Colonic mucosa (tissue), 4 donors: ENCODE measurements at regions not wholly inside any gene's neighbourhood (a gene's known extent, or its start where the extent isn't known, plus 50 kb on each side); places are given as distances from the start of the nearest gene placed in this dataset.

Source experiments
- DNase-seq: peaks from one replicate; pipeline ENCODE4 v3.0.0-alpha.2; 2020
- H3K27ac ChIP-seq: fragments of 200-600 bp; one replicate; pipeline ENCODE4 v1.8.0; 2021
- H3K27me3 ChIP-seq: fragments of 200-600 bp; one replicate; pipeline ENCODE4 v1.8.0; 2021
- H3K36me3 ChIP-seq: fragments of 200-600 bp; one replicate; pipeline ENCODE4 v1.8.0; 2021
- H3K4me1 ChIP-seq: fragments of 200-600 bp; one replicate; pipeline ENCODE4 v1.8.0; 2021; ENCODE audit warnings: mild to moderate bottlenecking
- H3K4me3 ChIP-seq: fragments of 200-600 bp; one replicate; pipeline ENCODE4 v1.8.0; 2021
- H3K9ac ChIP-seq, 2 donors: one replicate each; pipeline ENCODE4 v1.7.0; 2013; ENCODE audit warnings: control low read depth in 2 of 2, low read depth in 2 of 2, low read length in 2 of 2
- H3K9me3 ChIP-seq: fragments of 200-600 bp; one replicate; pipeline ENCODE4 v1.8.0; 2021
- intact Hi-C: fragments of 100-400 bp; cut with DNase I; formaldehyde crosslinking; loops from one replicate; pipeline ENCODE4 v1.14.1; 2022
- TF ChIP-seq, protein P1 (sequence below): fragments of 200-600 bp; IDR thresholded peaks from one replicate; pipeline ENCODE4 v1.8.0; 2022; ENCODE audit warnings: antibody characterized with exemption, mild to moderate bottlenecking
- donor health status: healthy.
- donor health status: DM: no; HTN: no; CAD: no.
- donor health status: DM: no; HTN: no; CAD: no.

DNA sequence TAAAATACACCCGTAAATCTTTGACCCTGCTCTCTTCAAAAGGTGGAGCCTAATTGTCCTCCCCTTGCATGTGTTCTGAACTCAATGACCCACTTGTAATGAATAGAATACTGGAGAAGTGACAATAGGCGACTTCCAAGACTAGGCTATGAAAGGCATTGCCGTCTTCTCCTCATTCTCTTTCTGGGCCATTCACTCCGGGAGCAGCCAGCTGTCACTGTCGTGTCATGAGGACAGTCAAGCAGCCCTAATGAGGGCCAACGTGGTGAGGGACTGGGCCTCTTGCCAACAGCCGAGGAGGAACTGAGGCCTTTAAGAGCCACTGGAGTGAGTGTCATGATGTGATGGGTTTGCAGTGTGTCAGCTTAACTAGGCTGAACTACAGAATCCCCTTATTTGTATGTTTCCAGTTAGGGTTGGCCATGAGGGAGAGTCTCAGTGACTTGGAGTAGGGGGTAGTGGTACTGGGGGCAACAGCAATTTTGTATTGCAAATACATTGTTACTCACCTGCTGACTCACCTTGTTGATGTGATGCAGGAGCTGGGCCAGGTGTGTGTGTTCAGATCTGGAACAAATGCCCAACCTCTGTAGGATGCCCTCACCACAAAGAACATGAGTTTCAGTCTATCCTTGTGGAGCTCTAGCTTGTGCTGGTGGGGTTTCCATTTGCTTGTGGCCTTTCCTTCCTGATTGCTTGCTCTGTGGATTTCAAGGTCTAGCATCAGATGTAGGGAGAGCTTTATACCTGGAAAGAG lies 188.5 kb upstream of the PROK2 start:
- Histone ChIP-seq H3K27ac (no peak overlapping the region), H3K27me3 (no peaks in the 10 kb centered on the region), H3K9ac (no peak overlapping the region), H3K4me1 (no peaks in the 10 kb centered on the region), H3K36me3 (no peaks in the 10 kb centered on the region), H3K4me3 (no peak overlapping the region), H3K9me3 (no peaks in the 10 kb centered on the region)
- no peak for DNase-seq
- intact Hi-C loops = no loop called here
- TF ChIP-seq, protein P1, sequence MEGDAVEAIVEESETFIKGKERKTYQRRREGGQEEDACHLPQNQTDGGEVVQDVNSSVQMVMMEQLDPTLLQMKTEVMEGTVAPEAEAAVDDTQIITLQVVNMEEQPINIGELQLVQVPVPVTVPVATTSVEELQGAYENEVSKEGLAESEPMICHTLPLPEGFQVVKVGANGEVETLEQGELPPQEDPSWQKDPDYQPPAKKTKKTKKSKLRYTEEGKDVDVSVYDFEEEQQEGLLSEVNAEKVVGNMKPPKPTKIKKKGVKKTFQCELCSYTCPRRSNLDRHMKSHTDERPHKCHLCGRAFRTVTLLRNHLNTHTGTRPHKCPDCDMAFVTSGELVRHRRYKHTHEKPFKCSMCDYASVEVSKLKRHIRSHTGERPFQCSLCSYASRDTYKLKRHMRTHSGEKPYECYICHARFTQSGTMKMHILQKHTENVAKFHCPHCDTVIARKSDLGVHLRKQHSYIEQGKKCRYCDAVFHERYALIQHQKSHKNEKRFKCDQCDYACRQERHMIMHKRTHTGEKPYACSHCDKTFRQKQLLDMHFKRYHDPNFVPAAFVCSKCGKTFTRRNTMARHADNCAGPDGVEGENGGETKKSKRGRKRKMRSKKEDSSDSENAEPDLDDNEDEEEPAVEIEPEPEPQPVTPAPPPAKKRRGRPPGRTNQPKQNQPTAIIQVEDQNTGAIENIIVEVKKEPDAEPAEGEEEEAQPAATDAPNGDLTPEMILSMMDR = no peak

DNA sequence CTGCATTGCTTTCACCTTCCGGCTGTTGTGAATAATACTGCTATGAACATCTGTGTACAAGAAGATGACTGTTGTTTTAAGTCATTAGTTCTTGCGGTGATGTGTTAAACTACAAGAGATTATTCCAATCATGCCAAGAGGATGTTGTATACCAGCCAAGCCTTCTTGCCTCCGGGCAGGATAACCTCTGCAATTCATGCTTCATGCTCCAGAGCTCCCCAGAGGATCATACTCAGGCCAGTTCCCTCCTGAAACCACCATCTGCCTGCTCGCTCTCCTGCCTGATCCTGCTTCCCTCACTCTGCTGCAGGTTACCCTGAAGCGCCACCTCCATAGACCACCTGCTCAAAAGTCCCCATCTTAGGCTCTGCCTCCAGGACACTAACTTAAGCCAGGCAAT lies 187.1 kb upstream of the PROK2 start:
- TF ChIP-seq, protein P1 = no peak
- Histone ChIP-seq H3K27me3 (no peaks in the 10 kb centered on the region), H3K9ac (no peak overlapping the region), H3K4me3 (no peak overlapping the region), H3K27ac (no peak overlapping the region), H3K36me3 (no peaks in the 10 kb centered on the region), H3K4me1 (no peaks in the 10 kb centered on the region), H3K9me3 (no peaks in the 10 kb centered on the region)
- intact Hi-C loops = no loop called here
- no peak for DNase-seq

DNA sequence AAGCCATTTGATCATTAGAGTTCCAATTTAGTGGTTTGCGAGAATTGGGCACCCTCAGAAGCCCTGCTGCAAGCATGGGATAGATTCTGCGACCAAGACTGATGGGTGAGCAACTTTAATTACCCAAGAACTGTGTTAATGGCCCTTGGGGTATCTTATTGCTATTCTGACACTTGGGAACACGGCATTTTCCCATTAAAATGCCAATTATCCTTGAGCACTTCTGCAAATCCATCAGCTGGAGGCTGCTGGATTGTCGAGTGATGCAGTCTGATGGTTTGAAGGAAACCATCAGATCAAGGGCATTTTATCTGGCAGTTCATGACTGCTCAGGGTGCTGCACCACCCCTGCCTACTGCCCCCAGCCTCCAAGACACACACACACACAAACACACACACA lies 183.6 kb upstream of the PROK2 start:
- no peak for DNase-seq
- Histone ChIP-seq H3K27me3 (no peaks in the 10 kb centered on the region), H3K36me3 (no peaks in the 10 kb centered on the region), H3K9ac (no peak overlapping the region), H3K4me3 (no peak overlapping the region), H3K4me1 (no peaks in the 10 kb centered on the region), H3K27ac (no peak overlapping the region), H3K9me3 (no peaks in the 10 kb centered on the region)
- TF ChIP-seq, protein P1 = no peak
- intact Hi-C loops = no loop called here

DNA sequence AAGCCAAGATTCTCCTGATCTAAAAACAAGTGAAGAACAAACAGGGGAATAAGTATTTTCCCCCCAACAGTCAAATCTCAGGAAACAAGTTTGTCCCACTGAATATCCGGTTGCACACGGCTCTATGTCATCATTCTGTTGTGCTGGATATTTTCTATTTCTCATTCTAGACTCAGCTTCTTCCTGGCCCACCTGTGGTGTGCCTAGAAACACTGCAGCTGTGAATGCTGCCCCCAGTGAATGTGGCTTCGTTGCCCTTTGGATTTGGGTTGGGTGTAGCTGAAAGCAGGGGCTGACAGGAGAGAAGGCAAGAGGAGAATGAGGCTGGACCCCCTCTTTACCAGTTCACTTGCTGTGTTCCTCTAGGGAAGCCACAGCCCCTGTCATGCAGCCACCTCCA lies 181.2 kb upstream of the PROK2 start:
- Histone ChIP-seq H3K27ac (no peak overlapping the region), H3K36me3 (no peaks in the 10 kb centered on the region), H3K9ac (no peak overlapping the region), H3K4me1 (no peaks in the 10 kb centered on the region), H3K4me3 (no peak overlapping the region), H3K27me3 (no peaks in the 10 kb centered on the region), H3K9me3 (no peaks in the 10 kb centered on the region)
- intact Hi-C loops = no loop called here
- no peak for DNase-seq
- TF ChIP-seq, protein P1 = no peak

DNA sequence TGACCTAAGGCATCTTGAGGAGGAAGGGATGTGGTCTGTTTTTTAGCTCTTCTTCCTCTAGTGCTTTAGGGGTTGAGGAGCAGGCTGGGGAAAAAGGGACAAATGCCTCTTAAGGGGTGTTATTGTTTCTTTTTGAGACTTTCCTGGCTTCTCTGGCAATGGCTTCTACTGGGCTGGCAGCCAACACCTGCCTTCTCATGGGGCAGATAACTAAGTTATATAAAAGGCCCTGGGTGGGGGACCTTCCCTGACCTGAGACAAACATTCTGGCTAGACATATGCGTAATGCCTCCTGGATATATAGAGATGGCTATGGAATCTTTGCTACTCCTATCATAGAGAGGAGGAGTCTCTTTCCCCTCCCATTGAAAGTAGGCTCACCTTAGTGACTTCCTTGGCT lies 179.2 kb upstream of the PROK2 start:
- no peaks in the 10 kb centered on the region for H3K36me3 ChIP-seq
- no peak overlapping the region for H3K4me3 ChIP-seq
- DNase-seq = no peak
- H3K9ac ChIP-seq = no peak overlapping the region
- no peaks in the 10 kb centered on the region for H3K9me3 ChIP-seq
- H3K27ac ChIP-seq = no peak overlapping the region
- H3K27me3 ChIP-seq = no peaks in the 10 kb centered on the region
- no peaks in the 10 kb centered on the region for H3K4me1 ChIP-seq
- TF ChIP-seq, protein P1 = no peak
- intact Hi-C loops = no loop called here
